ENCODE measurements at regions not wholly inside any gene's neighbourhood (a gene's known extent, or its start where the extent isn't known, plus 50 kb on each side); places are given as distances from the start of the nearest gene placed in this dataset.
"Not testable (repeated sequence)": the region's sequence is repeated elsewhere in the genome, so short reads cannot be mapped to it uniquely, and the experiment has no call there.

DNA sequence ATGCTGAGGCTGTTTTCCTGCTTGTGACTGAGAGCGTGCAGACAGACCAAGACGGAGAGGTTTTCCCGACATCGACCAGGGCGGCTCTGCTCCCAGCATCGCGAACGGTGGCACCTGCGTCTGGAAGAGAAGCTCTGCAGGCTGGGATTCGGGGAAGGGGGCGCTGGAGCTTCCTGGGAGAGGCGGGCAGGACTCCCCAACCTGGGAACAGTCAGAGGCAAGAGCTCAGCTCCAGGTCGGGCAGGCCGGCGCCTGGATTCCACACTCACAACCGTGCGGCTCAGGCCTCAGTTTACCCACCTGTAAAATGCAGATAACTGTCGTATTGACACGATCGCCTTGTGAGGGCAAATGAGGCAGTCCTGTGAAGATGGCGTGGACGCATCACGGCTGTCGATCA, 332.6 kb downstream of the ADGRD1 start:
- not testable (repeated sequence) for TF ChIP-seq POLR2A (IDR thresholded peaks at IDR 0.05; ENCODE audit: extremely low read depth, insufficient read length); MYC (IDR thresholded peaks at IDR 0.05; ENCODE audit: low read depth, low read length)
- TF ChIP-seq, protein P1, sequence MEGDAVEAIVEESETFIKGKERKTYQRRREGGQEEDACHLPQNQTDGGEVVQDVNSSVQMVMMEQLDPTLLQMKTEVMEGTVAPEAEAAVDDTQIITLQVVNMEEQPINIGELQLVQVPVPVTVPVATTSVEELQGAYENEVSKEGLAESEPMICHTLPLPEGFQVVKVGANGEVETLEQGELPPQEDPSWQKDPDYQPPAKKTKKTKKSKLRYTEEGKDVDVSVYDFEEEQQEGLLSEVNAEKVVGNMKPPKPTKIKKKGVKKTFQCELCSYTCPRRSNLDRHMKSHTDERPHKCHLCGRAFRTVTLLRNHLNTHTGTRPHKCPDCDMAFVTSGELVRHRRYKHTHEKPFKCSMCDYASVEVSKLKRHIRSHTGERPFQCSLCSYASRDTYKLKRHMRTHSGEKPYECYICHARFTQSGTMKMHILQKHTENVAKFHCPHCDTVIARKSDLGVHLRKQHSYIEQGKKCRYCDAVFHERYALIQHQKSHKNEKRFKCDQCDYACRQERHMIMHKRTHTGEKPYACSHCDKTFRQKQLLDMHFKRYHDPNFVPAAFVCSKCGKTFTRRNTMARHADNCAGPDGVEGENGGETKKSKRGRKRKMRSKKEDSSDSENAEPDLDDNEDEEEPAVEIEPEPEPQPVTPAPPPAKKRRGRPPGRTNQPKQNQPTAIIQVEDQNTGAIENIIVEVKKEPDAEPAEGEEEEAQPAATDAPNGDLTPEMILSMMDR (IDR thresholded peaks at IDR 0.05; ENCODE audit: low read depth, low read length), result not testable (repeated sequence)
- TF ChIP-seq, protein P2, sequence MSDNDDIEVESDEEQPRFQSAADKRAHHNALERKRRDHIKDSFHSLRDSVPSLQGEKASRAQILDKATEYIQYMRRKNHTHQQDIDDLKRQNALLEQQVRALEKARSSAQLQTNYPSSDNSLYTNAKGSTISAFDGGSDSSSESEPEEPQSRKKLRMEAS (IDR thresholded peaks at IDR 0.05; ENCODE audit: low read depth, low read length), result not testable (repeated sequence)

Measured in NB4 (cell line).